Stimulated activated naive CD8-positive, alpha-beta T cell treated with anti-CD3 and anti-CD28 coated beads, Interleukin-15, Interleukin-2, amounts not matched to agents 100 ng/mL and 50 ng/mL, for 24 hours (primary cell): ENCODE measurements at regions not wholly inside any gene's neighbourhood (a gene's known extent, or its start where the extent isn't known, plus 50 kb on each side); places are given as distances from the start of the nearest gene placed in this dataset.

Experiments used
- H3K27ac Mint-ChIP-seq: one replicate; pipeline ENCODE4 v1.8.0; 2021; ENCODE audit warnings: mild to moderate bottlenecking, mixed read lengths
- H3K27me3 Mint-ChIP-seq: one replicate; pipeline ENCODE4 v1.8.0; 2021; ENCODE audit warnings: mixed read lengths
- H3K36me3 Mint-ChIP-seq: one replicate; pipeline ENCODE4 v1.8.0; 2021; ENCODE audit warnings: low read depth, mixed read lengths
- H3K4me1 Mint-ChIP-seq: one replicate; pipeline ENCODE4 v1.8.0; 2021; ENCODE audit warnings: low read depth, mixed read lengths
- H3K4me3 Mint-ChIP-seq: one replicate; pipeline ENCODE4 v1.8.0; 2021; ENCODE audit warnings: mild to moderate bottlenecking, mixed read lengths
- H3K9me3 Mint-ChIP-seq: one replicate; pipeline ENCODE4 v1.8.0; 2021; ENCODE audit warnings: mixed read lengths

- Mint-ChIP-seq H3K9me3 (peaks cover 8% of the 10 kb centered on the region), H3K27ac (no peak overlapping the region), H3K27me3 (peaks cover 15% of the 10 kb centered on the region), H3K4me1 (no peaks in the 10 kb centered on the region), H3K4me3 (no peak overlapping the region), H3K36me3 (no peaks in the 10 kb centered on the region)
Measured at GRCh38 chr13:97101912-97102708, 107.8 kb upstream of the OXGR1 start.

GRCh38 chr13:97106323-97106722 is 112.0 kb upstream of the OXGR1 start:
- Mint-ChIP-seq H3K4me3 (no peak overlapping the region), H3K27me3 (peaks cover 15% of the 10 kb centered on the region), H3K4me1 (peaks cover 9% of the 10 kb centered on the region), H3K36me3 (no peaks in the 10 kb centered on the region), H3K27ac (no peak overlapping the region), H3K9me3 (peaks cover 1% of the 10 kb centered on the region)

- Mint-ChIP-seq H3K4me3 (no peak overlapping the region), H3K9me3 (no peaks in the 10 kb centered on the region), H3K4me1 (peaks cover 9% of the 10 kb centered on the region), H3K36me3 (no peaks in the 10 kb centered on the region), H3K27me3 (peaks cover 13% of the 10 kb centered on the region), H3K27ac (no peak overlapping the region)
Measured at GRCh38 chr13:97107815-97108529, 113.7 kb upstream of the OXGR1 start.

GRCh38 chr13:97108530-97108900 is 113.6 kb upstream of the MBNL2 start:
- Mint-ChIP-seq H3K27me3 (peaks cover 13% of the 10 kb centered on the region), H3K4me1 (peaks cover 9% of the 10 kb centered on the region), H3K4me3 (no peak overlapping the region), H3K27ac (no peak overlapping the region), H3K9me3 (no peaks in the 10 kb centered on the region), H3K36me3 (no peaks in the 10 kb centered on the region)

- Mint-ChIP-seq H3K36me3 (no peaks in the 10 kb centered on the region), H3K9me3 (no peaks in the 10 kb centered on the region), H3K27ac (no peak overlapping the region), H3K27me3 (peaks cover 17% of the 10 kb centered on the region), H3K4me1 (peaks cover 13% of the 10 kb centered on the region), H3K4me3 (no peak overlapping the region)
Measured at GRCh38 chr13:97109256-97109655, 112.9 kb upstream of the MBNL2 start.

GRCh38 chr13:97109841-97110492 is 112.2 kb upstream of the MBNL2 start:
- Mint-ChIP-seq H3K27me3 (peaks cover 17% of the 10 kb centered on the region), H3K27ac (no peak overlapping the region), H3K4me3 (no peak overlapping the region), H3K4me1 (peaks cover 13% of the 10 kb centered on the region), H3K9me3 (no peaks in the 10 kb centered on the region), H3K36me3 (no peaks in the 10 kb centered on the region)

- Mint-ChIP-seq H3K4me1 (peaks cover 13% of the 10 kb centered on the region), H3K27ac (no peak overlapping the region), H3K4me3 (no peak overlapping the region), H3K36me3 (no peaks in the 10 kb centered on the region), H3K27me3 (peaks cover 21% of the 10 kb centered on the region), H3K9me3 (no peaks in the 10 kb centered on the region)
Measured at GRCh38 chr13:97110936-97111335, 111.2 kb upstream of the MBNL2 start.

- Mint-ChIP-seq H3K27me3 (peaks cover 21% of the 10 kb centered on the region), H3K9me3 (no peaks in the 10 kb centered on the region), H3K4me3 (no peak overlapping the region), H3K27ac (no peak overlapping the region), H3K36me3 (no peaks in the 10 kb centered on the region), H3K4me1 (peaks cover 13% of the 10 kb centered on the region)
Measured at GRCh38 chr13:97111756-97112155, 110.4 kb upstream of the MBNL2 start.

- no peak overlapping the region for H3K27ac Mint-ChIP-seq
- H3K4me1 Mint-ChIP-seq = peaks cover 13% of the 10 kb centered on the region
- H3K9me3 Mint-ChIP-seq = no peaks in the 10 kb centered on the region
- no peaks in the 10 kb centered on the region for H3K36me3 Mint-ChIP-seq
- no peak overlapping the region for H3K4me3 Mint-ChIP-seq
- peaks cover 22% of the 10 kb centered on the region for H3K27me3 Mint-ChIP-seq
Measured at GRCh38 chr13:97112446-97113152, 109.5 kb upstream of the MBNL2 start.

- Mint-ChIP-seq H3K27me3 (peaks cover 30% of the 10 kb centered on the region), H3K4me3 (no peak overlapping the region)
Measured at GRCh38 chr13:97113231-97114001, 108.7 kb upstream of the MBNL2 start.

GRCh38 chr13:97114651-97115050 is 107.5 kb upstream of the MBNL2 start:
- no peak overlapping the region for H3K4me3 Mint-ChIP-seq
- no peaks in the 10 kb centered on the region for H3K9me3 Mint-ChIP-seq
- peaks cover 30% of the 10 kb centered on the region for H3K27me3 Mint-ChIP-seq
- H3K4me1 Mint-ChIP-seq = peaks cover 11% of the 10 kb centered on the region
- no peaks in the 10 kb centered on the region for H3K36me3 Mint-ChIP-seq
- no peak overlapping the region for H3K27ac Mint-ChIP-seq

More at GRCh38 chr13:97113231-97114001, 108.7 kb upstream of the MBNL2 start:
- no peak overlapping the region for H3K27ac Mint-ChIP-seq
- no peaks in the 10 kb centered on the region for H3K36me3 Mint-ChIP-seq
- H3K4me1 Mint-ChIP-seq = peaks cover 13% of the 10 kb centered on the region
- no peaks in the 10 kb centered on the region for H3K9me3 Mint-ChIP-seq

GRCh38 chr13:97116754-97117153 is 105.4 kb upstream of the MBNL2 start:
- Mint-ChIP-seq H3K36me3 (no peaks in the 10 kb centered on the region), H3K9me3 (no peaks in the 10 kb centered on the region), H3K27ac (no peak overlapping the region), H3K4me3 (no peak overlapping the region), H3K4me1 (peaks cover 14% of the 10 kb centered on the region), H3K27me3 (peaks cover 41% of the 10 kb centered on the region)

GRCh38 chr13:97117388-97117910 is 104.7 kb upstream of the MBNL2 start:
- peaks cover 14% of the 10 kb centered on the region for H3K4me1 Mint-ChIP-seq
- no peaks in the 10 kb centered on the region for H3K9me3 Mint-ChIP-seq
- H3K27ac Mint-ChIP-seq = no peak overlapping the region
- peaks cover 46% of the 10 kb centered on the region for H3K27me3 Mint-ChIP-seq
- H3K36me3 Mint-ChIP-seq = no peaks in the 10 kb centered on the region
- H3K4me3 Mint-ChIP-seq = no peak overlapping the region

- Mint-ChIP-seq H3K4me3 (no peak overlapping the region), H3K4me1 (peaks cover 14% of the 10 kb centered on the region), H3K27ac (no peak overlapping the region), H3K9me3 (no peaks in the 10 kb centered on the region), H3K36me3 (no peaks in the 10 kb centered on the region), H3K27me3 (peaks cover 56% of the 10 kb centered on the region)
Measured at GRCh38 chr13:97119943-97120342, 102.2 kb upstream of the MBNL2 start.
